HUES64 (cell line): ENCODE measurements at regions not wholly inside any gene's neighbourhood (a gene's known extent, or its start where the extent isn't known, plus 50 kb on each side); places are given as distances from the start of the nearest gene placed in this dataset.
"Not testable (repeated sequence)": the region's sequence is repeated elsewhere in the genome, so short reads cannot be mapped to it uniquely, and the experiment has no call there.

Source experiments
- H3K27ac ChIP-seq: 2 replicates; pipeline ENCODE4 v1.7.0; 2013; ENCODE audit warnings: low read depth, low read length, inconsistent platforms
- H3K27me3 ChIP-seq: 2 replicates; pipeline ENCODE4 v1.6.1; 2013; ENCODE audit warnings: mild to moderate bottlenecking, low read length; ENCODE audit not compliant: insufficient read depth
- H3K36me3 ChIP-seq: 2 replicates; pipeline ENCODE4 v1.6.1; 2013; ENCODE audit warnings: mild to moderate bottlenecking, low read length; ENCODE audit not compliant: insufficient read depth
- H3K4me1 ChIP-seq: 2 replicates; pipeline ENCODE4 v1.6.1; 2013; ENCODE audit warnings: mild to moderate bottlenecking, low read length, moderate library complexity; ENCODE audit not compliant: insufficient read depth
- H3K4me3 ChIP-seq: 2 replicates; pipeline ENCODE4 v1.5.1; 2013; ENCODE audit warnings: mild to moderate bottlenecking, low read length, moderate library complexity
- H3K9ac ChIP-seq: 2 replicates; pipeline ENCODE4 v1.6.1; 2013; ENCODE audit warnings: mild to moderate bottlenecking, low read depth, low read length
- H3K9me3 ChIP-seq: 2 replicates; pipeline ENCODE4 v1.6.1; 2013; ENCODE audit warnings: low read depth, low read length; ENCODE audit not compliant: insufficient read depth
- WGBS: fragments of 150-250, 120-280 bp; methylation state at CpG from one replicate; pipeline ENCODE4 v1.1.7; 2013; ENCODE audit warnings: missing lambda C conversion rate; 5-methylcytosine and 5-hydroxymethylcytosine counted together

DNA sequence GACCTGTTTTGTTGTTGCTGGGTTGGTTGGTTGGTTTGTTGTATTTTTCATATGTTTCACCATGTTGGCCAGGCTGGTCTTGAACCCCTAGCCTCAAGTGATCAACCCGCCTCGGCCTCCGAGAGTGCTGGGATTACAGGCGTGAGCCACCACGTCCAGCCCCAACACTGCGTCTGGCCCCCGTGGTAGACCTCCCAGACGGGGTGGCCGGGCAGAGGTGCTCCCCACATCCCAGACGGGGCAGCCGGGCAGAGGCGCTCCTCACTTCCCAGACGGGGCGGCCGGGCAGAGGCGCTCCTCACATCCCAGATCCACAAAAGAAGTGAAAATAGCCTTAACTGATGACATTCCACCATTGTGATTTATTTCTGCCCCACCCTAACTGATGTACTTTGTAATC, 76.2 kb upstream of the PABPC3 start:
- not testable (repeated sequence) for H3K4me1 ChIP-seq, H3K9ac ChIP-seq, H3K27ac ChIP-seq, H3K9me3 ChIP-seq, H3K4me3 ChIP-seq, H3K36me3 ChIP-seq
- peaks cover 45% of the 10 kb centered on the region for H3K27me3 ChIP-seq
- 94% methylated on average over 16 of the region's 16 CpGs for WGBS

DNA sequence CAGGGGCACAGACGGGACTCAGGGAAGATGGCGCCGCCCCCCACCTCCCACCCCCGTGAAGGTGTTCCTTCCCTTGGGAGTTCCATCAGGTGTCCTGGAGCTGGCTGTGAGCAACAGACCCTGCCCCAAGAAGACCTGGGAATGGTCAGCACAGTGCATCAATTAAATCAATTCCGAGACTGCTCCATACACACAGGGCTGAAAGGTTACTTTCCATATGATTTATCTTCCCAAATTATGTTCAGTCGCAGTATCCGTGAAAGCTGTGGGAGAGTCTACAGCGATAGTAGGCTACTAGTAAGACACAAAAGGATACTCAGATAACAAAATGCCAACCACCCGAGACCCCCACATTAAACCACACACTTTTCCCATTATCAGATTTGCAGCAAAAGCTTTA, 71.8 kb upstream of the PABPC3 start:
- H3K4me3 ChIP-seq: no peak overlapping the region
- peaks cover 22% of the 10 kb centered on the region for H3K27me3 ChIP-seq
- H3K4me1 ChIP-seq: no peaks in the 10 kb centered on the region
- no peaks in the 10 kb centered on the region for H3K9me3 ChIP-seq
- no peak overlapping the region for H3K9ac ChIP-seq
- 88% methylated on average over 9 of the region's 9 CpGs for WGBS
- H3K27ac ChIP-seq: no peak overlapping the region
- no peaks in the 10 kb centered on the region for H3K36me3 ChIP-seq

DNA sequence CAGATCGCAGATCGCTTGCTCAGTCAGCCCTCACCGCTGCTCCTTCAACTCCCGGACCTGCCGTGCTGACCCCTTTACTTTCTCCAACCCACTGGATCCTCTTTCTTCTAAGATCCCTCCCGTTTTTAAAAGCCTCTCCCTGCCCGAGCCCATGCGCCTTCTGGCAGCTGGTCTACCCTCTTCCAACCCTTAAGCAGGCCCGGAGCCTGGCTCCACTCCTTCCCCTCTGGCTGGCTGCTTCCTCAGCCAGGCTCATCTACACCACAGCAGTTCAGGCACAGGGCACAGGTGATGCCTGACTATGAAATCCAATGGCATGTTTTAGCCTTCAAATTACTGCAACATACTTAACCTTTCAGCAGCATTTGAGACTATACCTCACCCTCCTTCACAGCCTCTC, 63.8 kb upstream of the PABPC3 start:
- Histone ChIP-seq H3K27me3 (no peaks in the 10 kb centered on the region; the same call in 1 of the 2 replicates), H3K4me1 (no peaks in the 10 kb centered on the region), H3K36me3 (no peaks in the 10 kb centered on the region), H3K9me3 (no peaks in the 10 kb centered on the region), H3K27ac (no peak overlapping the region), H3K9ac (no peak overlapping the region), H3K4me3 (no peak overlapping the region)
- WGBS: 87% methylated on average over 9 of the region's 9 CpGs

DNA sequence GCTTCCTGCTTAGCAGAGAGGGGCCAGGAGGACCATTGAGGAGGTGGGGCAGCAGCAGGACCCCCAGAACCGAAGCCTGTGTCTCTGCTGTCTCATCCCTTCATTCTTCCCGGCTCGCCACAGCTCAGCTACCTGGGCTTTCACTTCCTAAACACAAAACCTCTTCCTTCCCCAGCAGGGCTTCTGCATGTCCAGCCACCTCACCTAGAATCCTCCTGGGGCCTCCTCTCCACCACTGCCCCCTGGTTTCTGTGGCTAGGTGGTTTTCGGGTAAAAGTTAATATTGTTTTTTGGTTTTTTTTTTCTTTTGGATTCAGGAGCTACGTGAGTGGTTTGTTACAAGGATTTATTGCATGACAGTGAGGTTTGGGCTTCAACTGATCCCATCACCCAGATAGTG, 61.8 kb upstream of the PABPC3 start:
- Histone ChIP-seq H3K4me1 (no peaks in the 10 kb centered on the region), H3K36me3 (no peaks in the 10 kb centered on the region), H3K27me3 (no peaks in the 10 kb centered on the region; the same call in 1 of the 2 replicates), H3K27ac (no peak overlapping the region), H3K9ac (no peak overlapping the region), H3K9me3 (no peaks in the 10 kb centered on the region), H3K4me3 (no peak overlapping the region)
- 93% methylated on average over 4 of the region's 5 CpGs for WGBS

DNA sequence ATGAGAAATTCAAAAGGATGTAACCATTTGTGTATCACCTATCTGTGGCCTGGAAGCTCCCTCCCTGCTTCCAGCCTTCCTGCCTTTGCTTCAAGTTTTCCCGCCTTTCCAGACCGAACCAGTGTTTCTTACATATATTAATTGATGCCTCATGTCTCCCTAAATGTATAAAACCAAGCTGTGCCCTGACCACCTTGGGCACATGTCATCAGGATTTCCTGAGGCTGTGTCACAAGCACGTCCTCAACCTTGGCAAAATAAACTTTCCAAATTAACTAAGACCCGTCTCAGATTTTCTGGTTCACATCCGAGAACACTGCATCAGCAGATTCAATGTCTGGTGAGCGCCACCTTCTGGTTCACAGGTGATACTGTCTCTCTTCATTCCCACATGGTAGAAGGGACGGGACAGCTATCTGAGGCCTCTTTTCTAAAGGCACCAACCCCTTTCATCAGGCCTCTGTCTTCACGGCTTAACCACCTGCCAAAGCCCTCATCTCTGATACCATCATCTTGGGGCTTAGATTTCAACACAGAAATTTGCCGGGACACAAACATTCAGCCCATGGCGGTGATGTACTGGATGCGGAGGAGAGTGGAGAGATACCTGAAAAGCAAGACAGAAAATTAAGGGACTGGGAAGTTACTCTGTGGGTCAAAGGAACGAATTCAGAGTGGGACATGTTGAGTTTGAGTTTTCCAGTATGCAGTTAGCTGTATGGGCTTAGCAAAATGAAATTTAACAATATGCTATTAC, 58.7 kb upstream of the PABPC3 start:
- Histone ChIP-seq H3K4me1 (no peaks in the 10 kb centered on the region), H3K27me3 (no peaks in the 10 kb centered on the region; the same call in 1 of the 2 replicates), H3K4me3 (no peak overlapping the region), H3K36me3 (no peaks in the 10 kb centered on the region), H3K9me3 (no peaks in the 10 kb centered on the region), H3K9ac (no peak overlapping the region), H3K27ac (no peak overlapping the region)
- 47% methylated on average over 12 of the region's 12 CpGs for WGBS

DNA sequence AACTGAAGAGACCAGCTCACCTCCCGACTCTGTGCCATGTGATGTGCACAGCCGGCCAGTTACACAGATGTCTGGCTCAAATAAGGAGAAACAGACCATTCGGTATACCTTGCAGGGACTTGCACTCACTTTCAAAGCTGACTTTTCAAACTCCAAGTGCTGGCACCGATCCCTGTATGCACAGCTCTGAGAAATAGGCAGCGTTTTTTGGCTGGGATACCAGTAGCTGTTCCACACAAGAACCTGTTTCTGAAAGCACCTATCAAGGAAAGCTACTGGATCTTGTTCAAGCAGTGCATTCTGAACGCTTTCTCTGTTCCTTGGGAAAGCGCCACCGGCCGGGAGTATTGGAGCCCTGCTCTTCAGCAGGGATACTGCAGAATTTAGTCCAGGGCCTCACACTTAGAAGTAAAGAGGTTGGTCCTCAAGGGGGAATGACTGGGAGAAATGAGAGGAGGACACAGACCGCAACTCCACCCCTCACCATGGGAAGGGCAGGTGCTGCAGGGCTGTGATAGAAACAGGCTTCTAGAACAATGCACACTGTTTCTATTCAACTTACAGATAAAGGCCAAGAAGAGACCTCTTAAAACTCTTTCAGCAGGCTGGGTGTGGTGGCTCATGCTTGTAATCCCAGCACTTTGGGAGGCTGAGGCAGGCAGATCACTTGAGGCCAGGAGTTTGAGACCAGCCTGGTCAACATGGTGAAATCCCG, 53.6 kb upstream of the PABPC3 start:
- no peaks in the 10 kb centered on the region for H3K9me3 ChIP-seq
- H3K36me3 ChIP-seq: no peaks in the 10 kb centered on the region
- H3K9ac ChIP-seq: no peak overlapping the region
- H3K27ac ChIP-seq: no peak overlapping the region
- WGBS: 81% methylated on average over 11 of the region's 11 CpGs
- peaks cover 22% of the 10 kb centered on the region for H3K27me3 ChIP-seq
- H3K4me3 ChIP-seq: no peak overlapping the region
- no peaks in the 10 kb centered on the region for H3K4me1 ChIP-seq

DNA sequence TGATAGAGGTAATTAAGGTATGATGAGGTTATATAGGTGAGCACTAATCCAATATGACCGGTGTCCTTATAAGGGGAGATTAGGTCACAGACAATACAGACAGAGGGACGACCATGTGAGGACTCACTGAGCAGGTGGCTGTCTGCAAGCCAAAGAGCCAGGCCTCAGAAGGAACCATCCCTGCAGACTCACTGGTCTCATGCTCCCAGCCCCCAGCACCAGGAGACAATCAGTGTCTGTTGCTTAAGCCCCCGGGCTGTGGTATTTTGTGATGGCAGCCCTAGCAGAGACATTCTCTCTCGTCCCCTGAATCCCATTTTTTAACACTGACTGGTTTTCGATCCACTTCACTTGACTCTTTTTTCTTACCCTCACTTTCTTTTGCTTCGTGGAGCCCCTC, 51.9 kb upstream of the PABPC3 start:
- Histone ChIP-seq H3K4me1 (0 out of 2 replicates have a peak, but pooled peaks cover 3% of the 10 kb centered on the region), H3K27me3 (peaks cover 32% of the 10 kb centered on the region), H3K27ac (no peak overlapping the region), H3K4me3 (no peak overlapping the region), H3K9me3 (no peaks in the 10 kb centered on the region), H3K36me3 (no peaks in the 10 kb centered on the region), H3K9ac (no peak overlapping the region)
- WGBS: 84% methylated on average over 6 of the region's 6 CpGs
